CD4-positive, alpha-beta T cell treated with Interleukin-17A for 1 hour (primary cell): ENCODE measurements at regions not wholly inside any gene's neighbourhood (a gene's known extent, or its start where the extent isn't known, plus 50 kb on each side); places are given as distances from the start of the nearest gene placed in this dataset.

Experiments
- DNase-seq: peaks from one replicate; pipeline ENCODE4 v3.0.0-alpha.2; 2020

DNA sequence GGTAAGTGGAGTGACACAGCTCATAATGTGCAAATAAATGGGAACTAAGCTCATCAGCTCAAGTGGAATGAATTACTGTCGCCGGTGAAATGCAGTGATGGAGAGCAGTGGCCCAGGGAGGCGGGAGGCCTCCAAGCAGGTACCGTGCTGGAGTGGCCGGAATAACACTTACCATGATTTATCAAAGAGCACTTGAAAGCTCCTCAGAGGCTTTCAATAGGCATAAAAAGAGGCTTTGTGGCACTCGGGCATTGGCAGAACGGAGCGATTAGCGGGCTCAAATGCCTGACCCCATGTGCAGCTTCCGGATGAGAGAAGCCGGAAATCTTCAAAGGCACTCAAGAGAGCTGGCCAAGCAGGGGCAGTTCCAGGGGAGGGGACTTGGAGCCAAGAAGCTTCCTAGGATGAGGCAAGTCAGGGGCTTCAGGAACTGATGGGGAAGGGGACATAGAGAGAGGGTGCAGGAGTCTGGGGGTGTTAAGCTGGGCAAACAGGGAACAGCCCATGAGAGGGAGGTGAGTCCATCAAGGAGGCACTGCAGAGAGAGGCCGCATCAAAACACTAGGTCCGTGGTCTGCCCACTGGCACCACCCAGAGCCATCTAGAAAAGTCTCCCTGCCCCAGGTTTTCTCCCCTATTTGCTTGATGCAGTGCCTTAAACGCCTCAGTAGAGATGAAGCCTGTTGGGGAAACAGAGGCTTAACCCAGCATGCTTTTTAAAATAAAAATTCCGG is 144.0 kb upstream of the IRX6 start:
- no peak for DNase-seq

DNA sequence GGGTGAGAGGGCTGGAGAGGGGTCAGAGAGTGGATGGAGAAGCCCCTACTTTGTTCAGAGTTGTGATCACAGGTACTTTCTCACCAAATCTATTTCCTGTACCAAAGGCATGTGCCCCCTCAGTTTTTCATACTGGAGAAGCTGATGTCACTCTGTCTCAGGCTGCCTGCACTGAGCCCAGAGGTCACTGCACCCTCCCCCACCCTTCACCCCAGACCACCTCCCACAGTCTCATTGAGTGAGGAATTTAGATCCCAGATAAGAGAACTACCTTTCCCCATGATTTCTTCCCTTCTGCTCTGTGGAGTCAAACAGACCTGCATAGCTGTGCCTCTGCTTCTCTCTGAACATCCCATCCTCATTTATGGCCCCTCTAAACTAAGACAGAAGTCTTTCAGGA is 140.0 kb upstream of the IRX6 start:
- no peak for DNase-seq

DNA sequence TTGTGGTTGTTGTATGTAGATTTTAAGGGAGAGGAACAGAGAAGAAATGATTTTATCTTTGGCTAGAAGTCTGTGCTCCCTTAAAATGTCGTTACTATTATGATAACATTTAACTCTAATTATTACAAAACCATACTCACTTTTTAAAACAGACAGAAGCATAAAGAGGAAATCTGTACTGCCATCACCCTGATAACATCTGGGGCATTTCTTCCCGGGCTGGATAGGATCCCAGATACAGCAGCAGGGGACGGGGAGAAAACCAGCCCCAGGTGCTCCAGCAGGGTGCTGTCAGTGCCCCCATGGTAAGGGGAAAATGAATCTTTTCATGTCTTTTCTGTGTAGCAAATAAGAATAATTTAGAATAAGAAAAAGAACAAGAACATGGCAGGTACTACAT is 139.4 kb upstream of the IRX6 start:
- DNase-seq, result no peak

DNA sequence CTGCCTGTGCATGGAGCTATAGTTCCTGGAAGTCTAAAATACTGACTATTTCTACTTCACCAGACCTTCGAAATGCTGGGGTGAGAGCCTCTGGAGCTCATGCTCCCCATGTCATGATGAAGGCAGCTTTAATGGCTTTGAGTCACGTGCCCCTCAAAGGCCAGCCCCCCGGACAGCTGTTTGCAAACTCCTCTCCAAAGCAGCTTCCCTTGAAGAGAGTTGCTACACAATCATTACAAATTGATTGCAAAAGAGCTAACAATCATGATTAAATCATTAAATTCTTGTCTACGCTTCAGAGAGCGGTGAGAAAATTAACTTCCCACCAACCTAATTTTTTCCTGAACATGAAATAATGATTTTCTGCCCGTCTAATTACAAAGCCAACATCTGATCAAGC is 134.8 kb upstream of the IRX6 start:
- DNase-seq, result no peak

DNA sequence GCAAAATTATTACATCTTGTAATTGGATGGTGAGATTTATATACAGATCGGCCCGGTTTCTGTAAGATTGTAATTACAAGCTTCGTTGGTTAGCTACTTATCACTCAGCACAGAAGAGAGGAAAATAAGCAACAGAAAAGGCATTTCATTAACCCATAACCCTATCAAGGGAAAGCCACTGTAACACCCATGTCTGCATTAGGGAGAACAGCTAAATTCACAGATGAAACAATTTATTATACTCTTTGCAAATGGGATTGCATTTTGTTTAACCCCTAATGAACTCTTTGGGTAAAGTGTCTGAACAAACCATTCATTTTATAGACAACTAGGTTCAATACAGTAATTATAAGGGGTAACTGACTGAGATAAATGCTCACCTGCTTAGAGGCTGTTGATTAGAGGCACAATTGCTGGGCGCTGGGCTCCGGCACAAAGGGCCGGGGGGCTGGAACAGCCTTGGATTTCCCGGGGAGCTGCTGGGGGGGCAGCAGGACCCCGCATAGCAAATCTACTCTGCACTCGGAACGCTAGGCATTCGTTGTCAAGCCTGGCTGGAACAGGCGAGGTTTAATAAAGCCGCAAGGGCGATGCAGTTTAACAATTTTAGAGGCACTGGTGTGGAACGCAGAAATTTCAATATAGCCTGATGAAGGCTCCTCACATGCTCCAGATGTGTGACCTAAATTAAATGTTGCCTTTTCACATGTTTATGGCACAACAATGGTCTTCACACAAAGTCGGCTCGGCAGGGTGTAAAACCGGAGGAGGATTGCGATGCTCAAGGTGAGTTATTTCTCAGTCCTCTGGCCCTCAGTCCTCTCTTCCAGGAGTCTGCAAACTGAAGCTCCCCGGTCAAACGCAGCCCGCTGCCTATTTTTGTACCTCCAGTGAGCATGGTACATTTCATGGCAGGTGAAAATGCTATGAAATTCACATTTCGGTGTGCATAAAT is 134.0 kb upstream of the IRX6 start:
- no peak for DNase-seq

DNA sequence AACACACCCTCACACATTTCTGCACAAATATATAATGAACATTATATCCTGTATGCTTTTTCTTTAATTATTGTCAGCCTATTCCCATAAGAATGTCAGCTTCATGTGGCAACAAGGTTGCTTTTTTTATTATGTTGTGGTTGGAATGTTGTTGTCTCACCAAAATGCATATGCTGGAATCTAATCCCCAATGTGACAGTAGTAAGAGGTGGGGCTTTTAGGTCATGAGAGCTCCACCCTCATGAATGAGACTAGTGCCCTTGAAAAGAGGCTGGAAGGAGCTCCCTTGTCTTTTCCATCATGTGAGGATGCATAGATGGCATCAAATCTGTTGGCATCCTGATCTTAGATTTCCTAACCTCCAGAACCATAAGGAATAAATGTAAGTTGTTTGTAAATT is 131.3 kb upstream of the IRX6 start:
- no peak for DNase-seq

DNA sequence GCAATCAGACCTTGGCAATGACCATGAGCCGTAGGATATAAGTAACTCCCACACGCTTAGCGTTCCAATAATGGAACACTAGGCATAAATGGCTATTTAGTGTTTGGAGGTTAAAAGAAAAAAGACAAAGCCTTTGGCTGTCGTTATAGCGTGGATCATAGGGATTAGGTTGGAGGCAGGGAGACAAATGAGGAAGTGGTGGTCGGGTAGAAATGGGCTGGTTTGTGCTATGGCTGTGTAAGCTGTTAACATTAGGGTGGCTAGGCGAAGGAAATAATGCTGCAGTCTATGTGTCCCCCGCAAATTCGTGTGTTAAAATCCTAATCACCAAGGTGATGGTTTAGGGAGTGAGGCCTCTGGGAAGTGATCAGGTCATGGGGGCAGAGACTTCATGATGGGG is 120.4 kb upstream of the IRX6 start:
- DNase-seq, result no peak

DNA sequence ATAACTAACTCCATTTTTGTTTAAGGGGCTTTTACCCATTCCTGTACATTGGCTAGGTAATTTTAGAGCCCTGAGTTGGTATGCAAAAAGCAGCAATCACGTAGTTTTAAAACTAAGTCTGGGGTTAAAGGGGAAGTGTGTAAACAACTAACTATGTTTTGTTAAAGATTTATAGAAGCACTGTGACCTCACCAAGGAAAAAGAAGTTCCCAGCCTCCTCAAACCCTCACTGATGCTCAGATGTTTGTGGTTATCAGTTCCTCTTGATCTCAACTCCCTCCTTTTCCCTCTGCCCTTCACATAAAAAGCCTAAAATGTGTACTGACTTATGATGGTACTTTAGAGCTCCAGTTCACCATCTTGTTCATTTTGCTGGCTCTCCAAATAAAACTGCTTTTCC is 119.9 kb upstream of the IRX6 start:
- DNase-seq, result no peak

DNA sequence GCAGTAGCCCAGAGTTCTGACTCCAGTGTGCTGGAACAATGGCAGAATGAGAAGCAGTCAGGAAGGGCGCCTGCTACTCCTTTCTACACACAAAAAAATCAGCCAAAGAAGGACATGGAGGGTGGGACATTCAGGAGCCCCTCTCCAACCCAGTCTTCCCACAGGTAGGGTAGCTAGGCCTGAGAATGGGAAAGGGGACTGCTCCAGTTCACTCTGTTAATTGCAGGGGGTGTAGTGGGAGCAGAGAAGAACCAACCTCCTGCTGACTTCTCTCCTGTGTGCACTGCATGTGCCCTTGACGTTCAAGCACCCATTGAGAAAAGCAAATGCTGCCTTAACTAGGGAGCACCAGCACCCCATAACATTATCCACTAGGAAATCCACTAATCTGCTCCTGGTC is 119.1 kb upstream of the IRX6 start:
- DNase-seq, result no peak

DNA sequence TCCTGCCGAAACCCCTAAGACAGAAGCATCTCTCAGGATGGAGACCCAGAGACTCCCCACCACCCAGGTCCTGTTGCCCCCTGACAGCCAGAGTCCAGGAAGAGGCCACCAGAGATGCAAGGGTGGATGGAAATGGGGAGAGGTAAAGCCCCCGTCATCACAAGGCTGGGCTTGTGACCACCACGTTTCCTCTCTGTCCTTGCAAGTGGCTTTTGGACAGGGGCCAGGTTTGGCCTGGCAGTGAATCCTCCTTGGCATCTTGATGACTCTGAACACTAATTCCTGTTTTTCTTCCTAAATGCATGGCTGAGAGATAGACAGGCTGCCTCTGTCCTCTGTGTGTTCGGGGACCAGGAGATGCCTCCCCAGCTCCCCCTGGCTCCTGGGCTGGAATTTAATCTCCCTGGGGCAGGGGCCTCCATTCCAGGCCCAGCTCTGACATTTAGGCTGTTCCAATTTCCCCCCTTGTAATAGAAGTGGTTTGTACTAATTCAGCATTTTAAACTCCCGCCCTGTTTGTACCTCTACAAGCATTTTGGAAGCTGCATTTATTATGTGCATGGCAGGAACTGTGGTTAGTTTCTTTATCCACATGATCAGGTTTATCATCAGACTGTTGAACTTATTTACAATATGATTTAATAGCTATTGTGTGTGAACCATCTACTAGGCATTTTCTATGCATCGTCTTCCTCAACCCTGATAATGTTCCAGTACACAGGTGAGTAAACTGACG is 116.1 kb upstream of the IRX6 start:
- DNase-seq, result no peak

DNA sequence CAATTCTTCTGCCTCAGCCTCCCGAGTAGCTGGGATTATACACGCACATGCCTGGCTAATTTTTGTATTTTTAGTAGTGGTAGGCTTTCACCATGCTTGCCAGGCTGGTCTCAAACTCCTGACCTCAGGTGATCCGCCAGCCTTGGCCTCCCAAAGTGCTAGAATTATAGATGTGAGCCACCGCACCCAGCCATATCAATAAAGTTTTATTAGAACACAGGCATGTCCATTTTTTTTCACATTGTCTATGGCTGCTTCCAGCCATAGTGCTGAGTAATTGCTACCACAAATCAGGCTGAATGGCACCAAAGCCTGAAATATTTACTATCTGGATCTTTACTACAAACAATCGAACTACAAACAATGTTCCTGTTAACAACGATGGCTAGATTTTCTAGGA is 114.4 kb upstream of the IRX6 start:
- no peak for DNase-seq

DNA sequence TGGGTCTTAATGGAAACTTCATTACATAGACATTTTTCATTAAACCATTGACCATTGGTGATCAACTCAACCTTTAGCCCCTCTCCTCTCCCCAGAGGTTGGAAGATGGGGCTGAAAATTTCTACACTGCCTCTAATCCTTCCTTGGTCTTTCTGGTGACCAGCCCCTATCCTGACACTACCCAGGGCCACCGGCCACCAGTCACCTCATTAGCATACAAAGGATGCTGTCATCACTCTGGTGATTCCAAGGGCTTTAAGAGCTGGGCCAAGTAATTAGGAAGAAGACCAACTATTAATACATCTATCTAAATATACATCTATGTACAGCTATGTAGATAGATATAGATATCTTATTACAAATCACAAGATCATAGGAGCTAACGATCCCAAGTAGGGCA is 111.2 kb upstream of the IRX6 start:
- no peak for DNase-seq

DNA sequence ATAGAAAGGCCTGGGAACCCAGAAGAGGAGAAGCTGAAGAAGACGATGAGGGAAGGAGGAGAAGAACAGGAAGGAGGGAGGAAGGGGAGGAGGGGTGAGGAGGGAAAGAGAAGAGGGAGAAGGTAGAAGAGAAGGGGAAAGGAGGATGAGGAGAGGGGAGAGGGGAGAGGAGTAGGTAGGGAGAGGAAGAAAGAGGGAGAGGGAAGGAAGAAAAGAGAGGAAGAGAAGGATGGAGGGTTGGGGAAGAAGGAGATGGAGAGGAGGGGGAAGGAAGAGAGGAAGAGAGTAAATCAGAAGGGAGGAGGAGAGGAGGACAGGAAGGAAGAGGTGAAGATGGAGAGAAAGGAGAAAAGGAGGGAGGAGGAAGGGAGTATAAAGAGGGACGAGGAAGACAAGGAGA is 109.6 kb upstream of the IRX6 start:
- DNase-seq, result no peak

DNA sequence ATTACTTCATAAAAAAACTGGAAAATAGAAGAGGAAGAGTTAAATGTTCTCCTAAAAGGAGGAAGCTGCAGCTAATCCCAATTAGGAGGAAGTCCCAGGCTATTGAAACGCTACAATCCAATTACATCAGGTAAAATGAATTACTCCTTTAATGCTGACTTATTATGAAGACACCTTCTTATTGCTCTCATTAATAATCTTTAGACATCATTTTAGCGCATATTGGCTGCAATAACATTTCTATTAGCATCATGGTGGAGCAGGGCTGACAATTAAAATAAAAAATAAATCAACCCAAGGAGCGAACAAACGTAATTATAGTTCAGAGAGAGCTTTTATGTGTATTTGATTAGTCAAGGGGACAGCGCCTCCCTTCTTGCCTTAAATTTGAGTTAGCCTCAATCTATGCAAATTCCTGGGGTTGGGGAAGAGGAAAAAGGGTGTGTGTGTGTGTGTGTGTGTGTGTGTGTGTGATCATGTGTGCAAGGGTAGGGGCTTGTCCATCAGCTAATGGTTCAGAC is 109.0 kb upstream of the IRX6 start:
- DNase-seq, result no peak

DNA sequence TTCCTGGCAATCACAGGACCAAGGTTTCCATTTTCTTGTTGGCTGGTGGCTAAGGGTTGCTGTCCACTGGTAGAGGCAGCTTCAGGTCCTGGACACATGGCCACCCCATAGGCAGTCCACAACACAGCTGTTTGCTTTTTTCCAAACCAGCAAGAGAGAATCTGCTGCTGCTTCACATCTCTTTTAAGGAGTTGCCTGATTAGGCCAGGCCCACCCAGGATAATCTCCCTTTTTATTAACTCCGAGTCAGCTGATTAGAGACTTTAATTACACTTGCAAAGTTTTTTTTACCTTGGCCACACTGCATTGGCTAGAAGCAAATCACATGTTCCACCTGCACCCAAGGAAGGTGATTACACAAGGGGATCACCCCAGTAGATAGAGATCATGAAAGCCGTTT is 106.6 kb upstream of the IRX6 start:
- no peak for DNase-seq

DNA sequence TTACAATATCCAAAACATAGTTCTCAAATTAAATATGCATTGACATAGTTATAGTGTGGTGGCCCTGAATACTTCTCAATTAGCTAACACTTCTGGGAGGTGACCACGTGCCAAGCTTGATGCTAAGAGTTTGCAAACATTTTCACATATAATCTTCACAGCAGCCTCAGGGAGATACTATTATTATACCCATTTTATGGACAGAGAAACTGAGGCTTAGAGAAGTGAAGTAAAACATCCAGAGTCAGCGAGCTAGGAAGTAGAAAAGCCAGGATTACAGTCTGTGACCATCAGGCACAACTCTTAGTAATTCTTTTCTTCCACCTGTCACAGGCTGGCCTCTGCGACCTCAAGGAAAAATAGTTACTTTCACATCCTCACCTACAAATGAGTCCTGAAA is 102.2 kb upstream of the IRX6 start:
- no peak for DNase-seq

DNA sequence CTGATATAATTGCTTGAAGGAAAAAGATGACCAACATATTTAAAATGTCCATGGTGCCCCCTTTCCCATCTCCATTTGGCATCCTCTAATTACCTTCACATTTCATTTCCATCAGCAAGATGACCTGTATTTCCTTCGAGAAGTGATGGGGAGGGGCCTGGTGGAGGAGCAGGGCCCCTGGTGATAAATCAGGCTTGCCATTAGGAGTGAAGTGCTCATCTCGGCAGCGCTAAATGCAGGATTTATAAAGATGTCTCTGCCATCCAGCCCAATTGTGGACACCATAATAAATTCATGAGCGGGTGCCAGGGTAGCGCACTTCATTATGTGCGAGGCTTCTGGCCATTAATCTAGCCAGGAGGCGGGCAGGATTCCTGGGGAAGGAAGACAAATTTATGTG is 101.5 kb upstream of the IRX6 start:
- DNase-seq, result no peak

DNA sequence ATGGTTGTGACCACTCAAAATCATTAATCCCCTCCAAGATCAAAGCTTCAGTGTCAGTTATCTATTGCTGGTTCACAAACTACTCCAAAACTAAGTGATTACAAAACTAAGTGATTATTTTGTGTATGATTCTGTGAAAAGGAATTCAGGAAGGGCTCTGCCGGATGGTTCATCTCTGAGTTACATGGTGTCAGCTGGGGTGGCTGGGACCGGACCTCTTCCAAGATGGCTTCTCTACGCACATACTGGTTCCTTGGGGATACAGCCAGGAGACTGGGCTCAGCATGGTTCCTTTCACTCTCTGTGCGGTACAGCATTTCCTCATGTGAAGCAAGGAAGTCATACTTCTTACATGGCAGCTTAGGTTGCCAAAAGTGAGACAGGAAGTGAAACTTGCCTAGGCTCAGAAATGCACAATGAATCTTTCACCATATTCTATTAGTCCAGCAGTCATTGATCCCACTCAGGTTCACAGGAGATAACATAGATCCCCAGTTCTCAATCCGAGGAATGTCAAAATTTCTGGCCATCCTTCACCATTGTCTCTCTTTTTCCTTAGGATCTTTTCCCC is 97.9 kb upstream of the IRX6 start:
- no peak for DNase-seq

DNA sequence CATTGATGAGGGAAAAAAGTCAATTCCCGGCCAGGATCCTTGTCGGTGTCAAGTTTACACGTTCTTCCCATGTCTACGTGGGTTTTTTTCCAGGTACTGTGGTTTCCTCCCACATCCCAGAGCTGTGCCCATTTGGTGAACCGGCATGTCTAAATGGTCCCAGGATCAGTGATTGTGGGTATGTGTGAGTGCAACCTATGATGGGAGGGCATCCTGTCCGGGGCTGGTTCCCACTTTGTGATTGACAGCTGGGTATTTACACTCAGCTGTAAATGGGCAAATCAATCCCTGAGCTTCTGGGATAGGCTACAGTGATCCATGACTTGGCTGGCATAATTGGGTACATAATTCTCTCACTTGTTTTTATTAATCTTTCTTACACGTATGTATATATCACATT is 91.2 kb upstream of the IRX6 start:
- DNase-seq, result no peak

DNA sequence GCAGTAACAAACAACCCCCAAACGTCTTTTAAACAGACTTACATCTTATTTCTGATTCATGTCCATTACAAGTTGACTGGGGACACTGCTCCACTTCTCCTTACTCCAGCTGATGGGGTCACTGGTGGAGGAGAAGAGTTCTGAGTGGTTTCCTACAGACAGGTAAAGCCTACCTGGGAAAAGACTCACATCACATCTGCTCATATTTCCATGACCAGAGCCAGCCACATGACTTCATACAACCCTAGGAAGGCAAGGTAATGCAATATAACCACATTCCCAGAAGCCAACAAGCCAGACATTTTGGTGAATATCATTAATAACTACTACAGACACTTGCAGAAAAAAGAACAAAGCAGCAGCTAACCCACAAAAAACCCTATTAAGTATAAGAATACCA is 90.5 kb upstream of the IRX6 start:
- DNase-seq, result no peak

DNA sequence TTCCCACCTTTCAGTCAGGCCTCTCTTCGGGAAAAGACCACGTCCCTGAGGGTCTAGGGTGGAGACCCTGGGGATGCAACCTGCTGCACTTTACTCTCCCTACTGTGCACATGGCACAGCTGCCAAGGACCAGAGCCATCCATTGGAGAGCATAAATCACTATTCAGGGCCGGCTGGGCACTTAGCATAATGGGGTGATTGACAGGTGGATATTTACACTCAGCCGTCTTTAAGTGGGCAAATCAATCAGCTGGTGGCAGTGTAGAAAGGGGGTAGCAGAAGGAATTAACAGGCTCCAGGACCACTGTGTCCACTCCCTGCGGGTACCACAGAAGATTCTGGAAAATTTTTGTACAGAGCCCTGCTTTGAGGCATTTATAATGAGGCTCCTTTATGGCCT is 87.3 kb upstream of the IRX6 start:
- DNase-seq, result no peak

DNA sequence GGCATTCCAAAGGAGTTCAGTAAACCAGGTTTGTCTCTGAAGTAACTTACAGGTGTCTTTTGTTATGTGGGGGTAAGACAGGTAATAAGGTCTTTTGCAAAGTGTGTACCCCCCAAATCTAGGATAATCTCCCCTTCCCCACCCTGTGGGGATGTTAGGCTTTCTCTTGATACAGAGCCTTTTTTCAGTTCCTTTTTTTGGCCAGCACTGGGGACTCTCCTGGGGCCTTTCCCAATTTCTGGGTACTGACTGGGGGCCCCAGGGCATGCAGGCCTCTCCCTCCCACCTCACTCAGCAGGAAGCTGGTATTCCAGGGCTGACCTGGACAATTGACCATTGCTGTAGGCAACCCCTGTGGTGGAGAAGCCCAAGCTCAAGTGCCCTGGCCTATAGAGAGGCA is 84.3 kb upstream of the IRX6 start:
- DNase-seq, result no peak

DNA sequence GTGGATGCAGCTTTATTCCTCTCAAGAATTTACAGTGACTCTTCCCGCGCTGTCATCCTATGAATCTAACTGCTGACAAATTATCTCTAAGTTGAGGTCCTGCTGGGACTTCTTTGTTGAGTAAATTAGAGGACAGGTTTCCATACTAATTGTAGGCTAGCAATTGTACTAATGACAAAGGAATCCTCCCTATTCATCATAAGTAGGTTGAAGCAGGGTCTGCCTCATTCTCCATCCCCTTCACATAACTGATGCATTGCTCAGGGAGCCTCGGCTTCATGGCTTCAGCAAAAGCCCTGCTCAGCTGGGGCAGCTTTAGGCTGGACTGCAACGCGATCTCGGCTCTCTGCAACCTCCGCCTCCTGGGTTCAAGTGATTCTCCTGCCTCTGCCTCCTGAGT is 83.1 kb upstream of the IRX6 start:
- no peak for DNase-seq
